PC-3 (cell line): ENCODE measurements at regions not wholly inside any gene's neighbourhood (a gene's known extent, or its start where the extent isn't known, plus 50 kb on each side); places are given as distances from the start of the nearest gene placed in this dataset.

Experiments used
- ATAC-seq: fragments of 200-7000 bp; cut with Tn5 transposase; 2 replicates; pipeline ENCODE4 v1.9.1; 2020; ENCODE audit warnings: mild to moderate bottlenecking, moderate library complexity
- BruUV-seq: library from RNA; stranded (reverse); fragments of 400-500 nt; replicated peaks from 2 replicates; lab custom pipeline; 2021; lab: Mats Ljungman, UMichigan
- CTCF ChIA-PET: fragments of 300-600 bp; sonication (Branson Sonifier 250); formaldehyde crosslinking; loops from one replicate; lab custom pipeline; 2022; ENCODE audit warnings: antibody characterized with exemption; lab: Charles Lee
- POLR2A ChIA-PET: fragments of 300-600 bp; sonication (Branson Sonifier 250); formaldehyde crosslinking; loops from one replicate; lab custom pipeline; 2022; ENCODE audit warnings: antibody characterized with exemption; ENCODE audit not compliant: unreplicated experiment; lab: Charles Lee
- DNase-seq: peaks from one replicate; pipeline ENCODE4 v3.0.0-alpha.2; 2015
- H2AFZ ChIP-seq: fragments of 300-600 bp; sonication (generic); 2 replicates; pipeline ENCODE4 v1.6.0; 2016; ENCODE audit warnings: antibody characterized with exemption, low read length
- H3F3A ChIP-seq: fragments of 300-600 bp; sonication (generic); one replicate; pipeline ENCODE4 v1.6.0; 2017; ENCODE audit warnings: antibody characterized with exemption, low read length, control low read depth, mild to moderate bottlenecking; ENCODE audit not compliant: unreplicated experiment
- H3K27ac ChIP-seq: fragments of 300-600 bp; sonication (generic); 2 replicates; pipeline ENCODE4 v1.5.1; 2016; ENCODE audit warnings: mild to moderate bottlenecking, low read length
- H3K27me3 ChIP-seq: fragments of 300-600 bp; sonication (generic); 2 replicates; pipeline ENCODE4 v1.6.1; 2016; ENCODE audit warnings: low read length, mixed read lengths
- H3K36me3 ChIP-seq: fragments of 300-600 bp; sonication (generic); 2 replicates; pipeline ENCODE4 v1.6.1; 2016; ENCODE audit warnings: low read depth, mixed run types, low read length, mixed read lengths
- H3K4me1 ChIP-seq: fragments of 300-600 bp; sonication (generic); 2 replicates; pipeline ENCODE4 v1.5.1; 2016; ENCODE audit warnings: low read length; ENCODE audit not compliant: insufficient read depth
- H3K4me2 ChIP-seq: fragments of 300-600 bp; sonication (generic); 2 replicates; pipeline ENCODE4 v1.6.0; 2016; ENCODE audit warnings: low read length
- H3K4me3 ChIP-seq: fragments of 300-600 bp; sonication (generic); 2 replicates; pipeline ENCODE4 v1.5.1; 2016; ENCODE audit warnings: mild to moderate bottlenecking, low read length, mixed read lengths
- H3K79me2 ChIP-seq: fragments of 300-600 bp; sonication (generic); 2 replicates; pipeline ENCODE4 v1.6.1; 2017; ENCODE audit warnings: low read length, mixed read lengths
- H3K9ac ChIP-seq: fragments of 300-600 bp; sonication (generic); 2 replicates; pipeline ENCODE4 v1.6.0; 2016; ENCODE audit warnings: mild to moderate bottlenecking, low read length
- H3K9me2 ChIP-seq: fragments of 300-600 bp; sonication (generic); replicated peaks from 2 replicates; pipeline ENCODE4 v1.6.1; 2016; ENCODE audit warnings: mixed run types, low read length, mixed read lengths
- H3K9me3 ChIP-seq: fragments of 300-600 bp; sonication (generic); 2 replicates; pipeline ENCODE4 v1.6.1; 2016; ENCODE audit warnings: low read length, mixed read lengths
- H4K20me1 ChIP-seq: fragments of 300-600 bp; sonication (generic); 2 replicates; pipeline ENCODE4 v1.6.1; 2016; ENCODE audit warnings: low read length, mixed read lengths
- CTCF ChIP-seq: fragments of 300-600 bp; sonication (generic); conservative IDR thresholded peaks from 2 replicates; pipeline ENCODE4 v1.5.1; 2017; ENCODE audit warnings: antibody characterized with exemption, low read depth, mild to moderate bottlenecking, low read length
- EZH2 ChIP-seq: fragments of 300-600 bp; sonication (generic); IDR thresholded peaks from one replicate; pipeline ENCODE4 v1.6.1; 2017; ENCODE audit warnings: antibody characterized with exemption, mild to moderate bottlenecking, low read length; ENCODE audit not compliant: unreplicated experiment
- EZH2phosphoT487 ChIP-seq: fragments of 300-600 bp; sonication (generic); IDR thresholded peaks from 2 replicates; pipeline ENCODE4 v1.6.1; 2018; ENCODE audit warnings: mild to moderate bottlenecking, antibody characterized with exemption, low read length, borderline replicate concordance
- intact Hi-C: fragments of 100-400 bp; cut with micrococcal nuclease; formaldehyde crosslinking; loops from 2 replicates; pipeline ENCODE4 v1.9.0; 2023

GRCh38 chr4:181432335-181432734 lies 810.9 kb upstream of the TENM3 start:
- H4K20me1 ChIP-seq = no peaks in the 10 kb centered on the region
- no peaks in the 10 kb centered on the region for H3K9me2 ChIP-seq
- no peaks in the 10 kb centered on the region for H3K4me1 ChIP-seq
- H3K36me3 ChIP-seq = no peaks in the 10 kb centered on the region
- intact Hi-C loops = no loop called here
- no peak overlapping the region for H3K9ac ChIP-seq
- no peak for TF ChIP-seq EZH2phosphoT487
- TF ChIP-seq EZH2 = no peak
- TF ChIP-seq CTCF = no peak
- H3K9me3 ChIP-seq = no peaks in the 10 kb centered on the region
- no TSS peak for BruUV-seq
- ChIA-PET CTCF (no interaction called here), POLR2A (no interaction called here)
- no peak overlapping the region for H3K27ac ChIP-seq
- ATAC-seq = no peak
- H3K4me2 ChIP-seq = no peak overlapping the region
- DNase-seq = no peak
- H3K27me3 ChIP-seq = no peaks in the 10 kb centered on the region
- no peaks in the 10 kb centered on the region for H3F3A ChIP-seq
- H3K79me2 ChIP-seq = no peaks in the 10 kb centered on the region
- no peak overlapping the region for H3K4me3 ChIP-seq
- H2AFZ ChIP-seq = no peak overlapping the region

- H3K27ac ChIP-seq = no peak overlapping the region
- no peak overlapping the region for H3K4me2 ChIP-seq
- POLR2A ChIA-PET = no interaction called here
- no peak overlapping the region for H2AFZ ChIP-seq
- ATAC-seq (no peak), DNase-seq (no peak)
- no peaks in the 10 kb centered on the region for H4K20me1 ChIP-seq
- H3K4me3 ChIP-seq = no peak overlapping the region
- intact Hi-C loops = no loop called here
- no peaks in the 10 kb centered on the region for H3K4me1 ChIP-seq
- H3K79me2 ChIP-seq = no peaks in the 10 kb centered on the region
- no peaks in the 10 kb centered on the region for H3K9me3 ChIP-seq
- TF ChIP-seq EZH2phosphoT487 (no peak), EZH2 (no peak)
- H3K36me3 ChIP-seq = no peaks in the 10 kb centered on the region
- H3F3A ChIP-seq = no peaks in the 10 kb centered on the region
- BruUV-seq = no TSS peak
- no peaks in the 10 kb centered on the region for H3K9me2 ChIP-seq
- H3K27me3 ChIP-seq = no peaks in the 10 kb centered on the region
- no peak overlapping the region for H3K9ac ChIP-seq
- CTCF ChIA-PET = no interaction called here
Observed at GRCh38 chr4:181437895-181438294, 805.3 kb upstream of the TENM3 start.

- no peak overlapping the region for H3K4me3 ChIP-seq
- H3K9me2 ChIP-seq = no peaks in the 10 kb centered on the region
- CTCF ChIA-PET = no interaction called here
- H3K36me3 ChIP-seq = no peaks in the 10 kb centered on the region
- H3K4me2 ChIP-seq = no peak overlapping the region
- H3K9ac ChIP-seq = no peak overlapping the region
- no peaks in the 10 kb centered on the region for H3K4me1 ChIP-seq
- H3K27ac ChIP-seq = no peak overlapping the region
- no peak overlapping the region for H2AFZ ChIP-seq
- intact Hi-C loops = no loop called here
- BruUV-seq = no TSS peak
- no peaks in the 10 kb centered on the region for H3K27me3 ChIP-seq
- POLR2A ChIA-PET = no interaction called here
- TF ChIP-seq EZH2phosphoT487 (no peak), CTCF (no peak), EZH2 (no peak)
- no peaks in the 10 kb centered on the region for H4K20me1 ChIP-seq
- no peak for ATAC-seq
- no peak for DNase-seq
- no peaks in the 10 kb centered on the region for H3F3A ChIP-seq
- no peaks in the 10 kb centered on the region for H3K79me2 ChIP-seq
- no peaks in the 10 kb centered on the region for H3K9me3 ChIP-seq
Observed at GRCh38 chr4:181438641-181439040, 804.6 kb upstream of the TENM3 start.
